IPS-15b (cell line): ENCODE measurements at regions not wholly inside any gene's neighbourhood (a gene's known extent, or its start where the extent isn't known, plus 50 kb on each side); places are given as distances from the start of the nearest gene placed in this dataset.

Source experiments
- H3K27me3 ChIP-seq: one replicate; pipeline ENCODE4 v1.6.1; 2013; ENCODE audit warnings: low read length; ENCODE audit not compliant: control insufficient read depth, insufficient read depth
- H3K36me3 ChIP-seq: one replicate; pipeline ENCODE4 v1.6.1; 2013; ENCODE audit warnings: low read length; ENCODE audit not compliant: control insufficient read depth, insufficient read depth
- H3K4me1 ChIP-seq: one replicate; pipeline ENCODE4 v1.6.1; 2013; ENCODE audit warnings: mild to moderate bottlenecking, low read length; ENCODE audit not compliant: control insufficient read depth, insufficient read depth
- H3K4me3 ChIP-seq: one replicate; pipeline ENCODE4 v1.5.1; 2013; ENCODE audit warnings: low read depth, low read length
- H3K9ac ChIP-seq: one replicate; pipeline ENCODE4 v1.6.1; 2013; ENCODE audit warnings: low read depth, mild to moderate bottlenecking, low read length
- H3K9me3 ChIP-seq: one replicate; pipeline ENCODE4 v1.6.1; 2013; ENCODE audit warnings: mild to moderate bottlenecking, low read length; ENCODE audit not compliant: control insufficient read depth, insufficient read depth

GRCh38 chr3:104586344-104586743, 780.4 kb upstream of the ALCAM start:
- no peaks in the 10 kb centered on the region for H3K4me1 ChIP-seq
- H3K9ac ChIP-seq: no peak overlapping the region
- H3K27me3 ChIP-seq: no peaks in the 10 kb centered on the region
- no peak overlapping the region for H3K4me3 ChIP-seq
- no peaks in the 10 kb centered on the region for H3K36me3 ChIP-seq
- no peaks in the 10 kb centered on the region for H3K9me3 ChIP-seq

GRCh38 chr3:104588442-104588841, 778.3 kb upstream of the ALCAM start:
- Histone ChIP-seq H3K4me3 (no peak overlapping the region), H3K27me3 (no peaks in the 10 kb centered on the region), H3K9me3 (no peaks in the 10 kb centered on the region), H3K4me1 (no peaks in the 10 kb centered on the region), H3K9ac (no peak overlapping the region), H3K36me3 (no peaks in the 10 kb centered on the region)

GRCh38 chr3:104591776-104592175, 774.9 kb upstream of the ALCAM start:
- H3K36me3 ChIP-seq: no peaks in the 10 kb centered on the region
- no peaks in the 10 kb centered on the region for H3K9me3 ChIP-seq

GRCh38 chr3:104594491-104594890, 772.2 kb upstream of the ALCAM start:
- no peaks in the 10 kb centered on the region for H3K27me3 ChIP-seq
- no peaks in the 10 kb centered on the region for H3K36me3 ChIP-seq
- no peaks in the 10 kb centered on the region for H3K4me1 ChIP-seq
- no peak overlapping the region for H3K4me3 ChIP-seq
- no peak overlapping the region for H3K9ac ChIP-seq
- H3K9me3 ChIP-seq: no peaks in the 10 kb centered on the region

More at GRCh38 chr3:104591776-104592175, 774.9 kb upstream of the ALCAM start:
- Histone ChIP-seq H3K27me3 (no peaks in the 10 kb centered on the region), H3K4me3 (no peak overlapping the region), H3K4me1 (no peaks in the 10 kb centered on the region), H3K9ac (no peak overlapping the region)

GRCh38 chr3:104596054-104596453, 770.7 kb upstream of the ALCAM start:
- Histone ChIP-seq H3K27me3 (no peaks in the 10 kb centered on the region), H3K9ac (no peak overlapping the region), H3K36me3 (no peaks in the 10 kb centered on the region)

GRCh38 chr3:104596551-104596950, 770.2 kb upstream of the ALCAM start:
- H3K9me3 ChIP-seq: no peaks in the 10 kb centered on the region
- no peaks in the 10 kb centered on the region for H3K36me3 ChIP-seq

More at GRCh38 chr3:104596054-104596453, 770.7 kb upstream of the ALCAM start:
- Histone ChIP-seq H3K4me1 (no peaks in the 10 kb centered on the region), H3K4me3 (no peak overlapping the region), H3K9me3 (no peaks in the 10 kb centered on the region)

GRCh38 chr3:104598848-104599511, 767.7 kb upstream of the ALCAM start:
- H3K9me3 ChIP-seq: no peaks in the 10 kb centered on the region
- no peak overlapping the region for H3K9ac ChIP-seq
- no peaks in the 10 kb centered on the region for H3K27me3 ChIP-seq
- no peaks in the 10 kb centered on the region for H3K36me3 ChIP-seq
- H3K4me3 ChIP-seq: no peak overlapping the region
- H3K4me1 ChIP-seq: no peaks in the 10 kb centered on the region

More at GRCh38 chr3:104596551-104596950, 770.2 kb upstream of the ALCAM start:
- H3K4me3 ChIP-seq: no peak overlapping the region
- no peaks in the 10 kb centered on the region for H3K4me1 ChIP-seq
- no peaks in the 10 kb centered on the region for H3K27me3 ChIP-seq
- H3K9ac ChIP-seq: no peak overlapping the region

- Histone ChIP-seq H3K4me3 (no peak overlapping the region), H3K9ac (no peak overlapping the region), H3K4me1 (no peaks in the 10 kb centered on the region), H3K36me3 (no peaks in the 10 kb centered on the region), H3K9me3 (no peaks in the 10 kb centered on the region), H3K27me3 (no peaks in the 10 kb centered on the region)
Observed at GRCh38 chr3:104604326-104605010, 762.2 kb upstream of the ALCAM start.

- Histone ChIP-seq H3K27me3 (no peaks in the 10 kb centered on the region), H3K4me3 (no peak overlapping the region), H3K36me3 (no peaks in the 10 kb centered on the region), H3K4me1 (no peaks in the 10 kb centered on the region), H3K9me3 (no peaks in the 10 kb centered on the region), H3K9ac (no peak overlapping the region)
Observed at GRCh38 chr3:104606812-104607211, 759.9 kb upstream of the ALCAM start.

- no peaks in the 10 kb centered on the region for H3K4me1 ChIP-seq
- H3K9ac ChIP-seq: no peak overlapping the region
- H3K4me3 ChIP-seq: no peak overlapping the region
Observed at GRCh38 chr3:104610730-104611652, 755.7 kb upstream of the ALCAM start.

GRCh38 chr3:104612218-104612617, 754.5 kb upstream of the ALCAM start:
- Histone ChIP-seq H3K9me3 (no peaks in the 10 kb centered on the region), H3K27me3 (no peaks in the 10 kb centered on the region), H3K9ac (no peak overlapping the region), H3K4me3 (no peak overlapping the region), H3K36me3 (no peaks in the 10 kb centered on the region), H3K4me1 (no peaks in the 10 kb centered on the region)

More at GRCh38 chr3:104610730-104611652, 755.7 kb upstream of the ALCAM start:
- Histone ChIP-seq H3K27me3 (no peaks in the 10 kb centered on the region), H3K9me3 (no peaks in the 10 kb centered on the region), H3K36me3 (no peaks in the 10 kb centered on the region)
